Esophagus muscularis mucosa (tissue), 4 donors: ENCODE measurements at regions not wholly inside any gene's neighbourhood (a gene's known extent, or its start where the extent isn't known, plus 50 kb on each side); places are given as distances from the start of the nearest gene placed in this dataset.

Experiments
- DNase-seq: peaks from one replicate; pipeline ENCODE4 v3.0.0-alpha.2; 2017; ENCODE audit errors: extremely low spot score
- H3K27ac ChIP-seq, 4 donors: fragments of 200-600 bp; sonication (generic); replicated peaks in 1 of 4; 1 replicate in 3 of 4; 2 replicates in 1 of 4; pipeline ENCODE4 v1.5.1; 2016 to 2019; ENCODE audit warnings: mild to moderate bottlenecking in 1 of 4
- H3K27me3 ChIP-seq, 4 donors: fragments of 200-600 bp; sonication (generic); one replicate each; pipeline versions ENCODE4 v1.5.1 to v1.6.0; 2016 to 2019
- H3K36me3 ChIP-seq, 4 donors: fragments of 200-600 bp; sonication (generic); one replicate each; pipeline ENCODE4 v1.5.1; 2016 to 2019
- H3K4me1 ChIP-seq, 4 donors: fragments of 200-600 bp; sonication (generic); one replicate each; pipeline ENCODE4 v1.5.1; 2016 to 2019
- H3K4me3 ChIP-seq, 4 donors: fragments of 200-600 bp; sonication (generic); 1 replicate in 2 of 4; 2 replicates in 2 of 4; pipeline ENCODE4 v1.5.1; 2016 to 2019; ENCODE audit warnings: mild to moderate bottlenecking in 4 of 4, moderate library complexity in 1 of 4
- H3K9me3 ChIP-seq, 4 donors: fragments of 200-600 bp; sonication (generic); 1 replicate in 3 of 4; 2 replicates in 1 of 4; pipeline ENCODE4 v1.5.1; 2016 to 2019
- EP300 ChIP-seq: sonication (generic); formaldehyde crosslinking; IDR thresholded peaks from one replicate; pipeline ENCODE4 v1.6.1; 2017; ENCODE audit warnings: antibody characterized with exemption
- POLR2A ChIP-seq: fragments of 450-650 bp; IDR thresholded peaks from one replicate; pipeline ENCODE4 v1.6.1; 2017; ENCODE audit warnings: antibody characterized with exemption, moderate library complexity, mild to moderate bottlenecking, low read depth
- POLR2AphosphoS5 ChIP-seq, 2 donors: sonication (generic); formaldehyde crosslinking; IDR thresholded peaks; one replicate each; pipeline ENCODE4 v1.6.1; 2017; ENCODE audit warnings: antibody characterized with exemption in 2 of 2
- WGBS: methylation state at CpG from one replicate; pipeline ENCODE4 v1.1.5; 2018; 5-methylcytosine and 5-hydroxymethylcytosine counted together
- intact Hi-C: fragments of 100-400 bp; cut with DNase I; formaldehyde crosslinking; loops from one replicate; pipeline ENCODE4 v1.15.1; 2023
- TF ChIP-seq, protein P1 (sequence below), 3 experiments: fragments of 200-600 bp in 2 of 3; fragments of 450-650 bp in 1 of 3; sonication (generic) in 2 of 3; IDR thresholded peaks; one replicate each; pipeline ENCODE4 v1.5.1; 2017 to 2019; ENCODE audit warnings: antibody characterized with exemption in 3 of 3, mild to moderate bottlenecking in 2 of 3, moderate library complexity in 1 of 3

DNA sequence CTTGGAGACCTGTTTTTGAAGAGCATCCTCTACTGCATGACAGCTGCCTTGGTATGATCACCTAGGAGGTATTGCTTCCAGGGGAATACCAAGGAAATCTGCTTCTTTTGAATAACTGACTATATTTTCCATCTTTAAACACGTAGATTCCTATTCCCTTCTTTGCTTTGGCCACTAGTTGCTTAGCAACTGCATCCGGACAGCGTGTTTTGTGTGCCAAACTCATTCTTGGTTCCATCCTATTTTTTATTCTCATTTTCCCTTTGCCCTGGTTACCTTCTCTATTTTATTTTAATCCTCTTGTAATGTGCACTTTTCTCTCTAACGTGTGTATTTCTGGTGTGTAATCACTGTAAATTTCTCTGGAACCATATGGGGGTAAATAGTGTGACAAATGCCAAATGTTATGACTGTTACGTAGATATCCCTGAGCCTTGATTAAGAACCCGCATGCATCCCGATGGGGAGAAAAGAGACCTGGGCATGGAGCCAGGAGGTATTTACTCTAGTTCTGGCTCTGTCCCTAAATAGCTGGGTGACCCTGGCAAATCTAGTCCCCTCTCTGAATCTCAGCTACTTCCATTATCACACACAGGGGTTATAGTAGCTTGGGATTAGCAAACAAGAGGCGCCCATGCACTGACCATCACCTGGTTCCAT is 241.7 kb downstream of the MIAT start:
- H3K27me3 ChIP-seq: no peaks in the 10 kb centered on the region
- intact Hi-C loops: loop anchor here (10.0 kb wide), 1 partner anchor 296 kb away; no protein-coding TSS in a partner anchor
- no peak overlapping the region for H3K4me3 ChIP-seq
- no peaks in the 10 kb centered on the region for H3K9me3 ChIP-seq
- TF ChIP-seq, protein P1, sequence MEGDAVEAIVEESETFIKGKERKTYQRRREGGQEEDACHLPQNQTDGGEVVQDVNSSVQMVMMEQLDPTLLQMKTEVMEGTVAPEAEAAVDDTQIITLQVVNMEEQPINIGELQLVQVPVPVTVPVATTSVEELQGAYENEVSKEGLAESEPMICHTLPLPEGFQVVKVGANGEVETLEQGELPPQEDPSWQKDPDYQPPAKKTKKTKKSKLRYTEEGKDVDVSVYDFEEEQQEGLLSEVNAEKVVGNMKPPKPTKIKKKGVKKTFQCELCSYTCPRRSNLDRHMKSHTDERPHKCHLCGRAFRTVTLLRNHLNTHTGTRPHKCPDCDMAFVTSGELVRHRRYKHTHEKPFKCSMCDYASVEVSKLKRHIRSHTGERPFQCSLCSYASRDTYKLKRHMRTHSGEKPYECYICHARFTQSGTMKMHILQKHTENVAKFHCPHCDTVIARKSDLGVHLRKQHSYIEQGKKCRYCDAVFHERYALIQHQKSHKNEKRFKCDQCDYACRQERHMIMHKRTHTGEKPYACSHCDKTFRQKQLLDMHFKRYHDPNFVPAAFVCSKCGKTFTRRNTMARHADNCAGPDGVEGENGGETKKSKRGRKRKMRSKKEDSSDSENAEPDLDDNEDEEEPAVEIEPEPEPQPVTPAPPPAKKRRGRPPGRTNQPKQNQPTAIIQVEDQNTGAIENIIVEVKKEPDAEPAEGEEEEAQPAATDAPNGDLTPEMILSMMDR (IDR thresholded peaks at IDR 0.05): no peak
- no peak for TF ChIP-seq POLR2A
- no peak for TF ChIP-seq EP300
- TF ChIP-seq POLR2AphosphoS5 (IDR thresholded peaks at IDR 0.05): no peak
- H3K4me1 ChIP-seq: peaks cover 0 to 37% (median 32%) of the 10 kb centered on the region in 4 donors
- H3K36me3 ChIP-seq: no peaks in the 10 kb centered on the region
- no peak overlapping the region for H3K27ac ChIP-seq
- no peak for DNase-seq
- WGBS: 59% methylated on average over 8 of the region's 8 CpGs

DNA sequence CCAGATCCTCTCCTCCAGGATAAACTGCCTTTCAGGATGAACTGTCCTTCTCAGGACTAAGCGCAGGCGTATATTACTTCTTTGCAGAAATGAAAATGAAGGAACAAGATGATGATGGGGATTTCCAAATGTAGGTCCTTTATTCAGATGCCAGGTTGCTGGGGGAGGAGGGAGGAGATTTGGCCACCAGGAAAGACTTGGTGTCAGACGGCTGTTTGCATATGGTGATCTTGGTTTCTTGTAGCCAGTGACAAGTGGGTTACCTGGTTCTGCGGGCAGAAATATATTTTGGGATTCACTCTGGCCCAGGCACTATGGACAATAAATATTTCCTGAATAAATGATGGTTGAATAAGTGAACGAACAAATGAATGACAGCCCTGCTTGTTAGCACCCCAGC is 243.4 kb downstream of the MIAT start:
- WGBS: 85% methylated on average over 5 of the region's 5 CpGs

DNA sequence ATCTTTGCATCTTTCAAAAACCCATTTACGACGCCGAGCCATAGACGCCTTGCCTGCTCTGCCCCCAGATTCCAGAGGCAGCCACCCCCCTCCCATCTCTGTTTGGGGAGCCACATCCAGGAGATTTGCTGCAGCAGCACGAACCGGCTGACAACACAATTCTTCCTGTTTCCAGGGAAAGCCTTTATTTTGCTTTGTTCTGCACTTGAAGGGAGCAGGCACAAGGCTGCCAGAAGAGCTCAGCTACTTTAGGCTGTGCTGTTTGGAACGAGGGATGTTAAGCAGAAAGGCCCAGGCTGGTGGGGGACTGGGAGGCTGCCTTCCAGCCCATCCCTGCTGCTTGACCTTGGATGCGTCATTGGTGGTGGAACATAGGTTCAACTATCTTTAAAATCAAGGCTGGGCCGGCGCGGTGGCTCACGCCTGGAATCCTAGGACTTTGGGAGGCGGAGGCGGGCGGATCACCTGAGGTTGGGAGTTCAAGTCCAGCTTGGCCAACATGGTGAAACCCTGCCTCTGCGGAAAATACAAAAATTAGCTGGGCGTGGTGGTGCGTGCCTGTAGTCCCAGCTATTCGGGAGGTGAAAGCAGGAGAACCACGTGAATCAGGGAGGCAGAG is 243.9 kb downstream of the MIAT start:
- H3K4me3 ChIP-seq: no peak overlapping the region
- DNase-seq: no peak
- TF ChIP-seq POLR2AphosphoS5 (IDR thresholded peaks at IDR 0.05) (no peak), POLR2A (no peak), EP300 (no peak)
- TF ChIP-seq, protein P1 (IDR thresholded peaks at IDR 0.05): no peak
- no peaks in the 10 kb centered on the region for H3K9me3 ChIP-seq
- H3K27ac ChIP-seq: no peak overlapping the region
- H3K27me3 ChIP-seq: no peaks in the 10 kb centered on the region
- peaks cover 0 to 16% (median 14%) of the 10 kb centered on the region in 4 donors for H3K4me1 ChIP-seq
- intact Hi-C loops: no loop called here
- H3K36me3 ChIP-seq: no peaks in the 10 kb centered on the region
- 88% methylated on average over 17 of the region's 20 CpGs for WGBS

More for the DNA sequence above, 243.4 kb downstream of the MIAT start:
- Histone ChIP-seq H3K4me1 (peaks cover 0 to 20% (median 16%) of the 10 kb centered on the region in 4 donors), H3K27me3 (no peaks in the 10 kb centered on the region), H3K27ac (no peak overlapping the region), H3K9me3 (no peaks in the 10 kb centered on the region), H3K4me3 (no peak overlapping the region), H3K36me3 (no peaks in the 10 kb centered on the region)
- intact Hi-C loops: no loop called here
- TF ChIP-seq EP300: no peak
- no peak for TF ChIP-seq POLR2AphosphoS5 (IDR thresholded peaks at IDR 0.05)
- no peak for DNase-seq

DNA sequence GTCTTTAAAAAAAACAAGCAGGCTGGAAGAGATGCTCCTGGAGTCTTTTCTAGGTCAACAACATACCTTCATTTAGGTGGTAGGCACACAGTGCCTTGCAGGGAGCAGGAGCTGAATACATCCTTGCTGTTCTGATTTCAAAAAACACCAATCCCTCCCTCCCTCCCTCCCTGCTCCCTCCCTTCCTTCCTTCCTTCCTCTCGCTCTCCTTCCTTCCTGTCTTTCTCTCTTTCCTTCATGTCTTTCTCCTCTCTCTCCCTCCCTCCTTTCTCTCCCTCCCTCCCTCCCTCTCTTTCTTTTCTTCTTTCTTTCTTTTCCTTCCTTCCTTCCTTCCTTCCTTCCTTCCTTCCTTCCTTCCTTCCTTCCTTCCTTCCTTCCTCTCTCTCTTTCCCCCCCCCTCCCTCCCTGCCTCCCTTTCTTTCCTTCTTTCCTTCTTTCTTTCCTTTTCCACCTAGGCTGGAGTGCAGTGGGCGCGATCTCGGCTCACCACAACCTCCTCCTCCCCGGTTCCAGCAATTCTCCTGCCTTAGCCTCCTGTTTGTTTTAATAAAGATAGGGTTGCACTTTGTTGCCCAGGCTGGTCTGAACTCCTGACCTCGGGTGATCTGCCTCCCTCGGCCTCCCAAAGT is 245.1 kb downstream of the MIAT start:
- no peaks in the 10 kb centered on the region for H3K27me3 ChIP-seq
- H3K27ac ChIP-seq: peak overlapping the region in 1 of 4 donors; percentile 2
- no peaks in the 10 kb centered on the region for H3K9me3 ChIP-seq
- H3K4me3 ChIP-seq: peak overlapping the region; percentile 3 to 40 (median 23)
- WGBS: 36% methylated on average over 7 of the region's 7 CpGs
- intact Hi-C loops: no loop called here
- TF ChIP-seq, protein P1 (IDR thresholded peaks at IDR 0.05): no peak
- TF ChIP-seq EP300: no peak
- no peak for TF ChIP-seq POLR2A
- TF ChIP-seq POLR2AphosphoS5 (IDR thresholded peaks at IDR 0.05): no peak
- no peak for DNase-seq
- H3K36me3 ChIP-seq: no peaks in the 10 kb centered on the region
- H3K4me1 ChIP-seq: peaks cover 0 to 16% (median 14%) of the 10 kb centered on the region in 4 donors
